ENCODE measurements at regions not wholly inside any gene's neighbourhood (a gene's known extent, or its start where the extent isn't known, plus 50 kb on each side); places are given as distances from the start of the nearest gene placed in this dataset.
"Not testable (repeated sequence)": the region's sequence is repeated elsewhere in the genome, so short reads cannot be mapped to it uniquely, and the experiment has no call there.

- DNase-seq = no peak
Measured at GRCh38 chr3:178343433-178344038, 192.7 kb upstream of the KCNMB2 start.

GRCh38 chr3:178345944-178346343, 190.3 kb upstream of the KCNMB2 start:
- no peak for DNase-seq

GRCh38 chr3:178348561-178349217, 187.5 kb upstream of the KCNMB2 start:
- DNase-seq = not testable (repeated sequence)

GRCh38 chr3:178349218-178349596, 187.0 kb upstream of the KCNMB2 start:
- DNase-seq = not testable (repeated sequence)

GRCh38 chr3:178350763-178351162, 185.5 kb upstream of the KCNMB2 start:
- no peak for DNase-seq

- no peak for DNase-seq
Measured at GRCh38 chr3:178352326-178353005, 183.8 kb upstream of the KCNMB2 start.

- no peak for DNase-seq
Measured at GRCh38 chr3:178353006-178353694, 183.1 kb upstream of the KCNMB2 start.

GRCh38 chr3:178359728-178360127, 176.5 kb upstream of the KCNMB2 start:
- no peak for DNase-seq

- DNase-seq = not testable (repeated sequence)
Measured at GRCh38 chr3:178363048-178363447, 173.2 kb upstream of the KCNMB2 start.

- DNase-seq = no peak
Measured at GRCh38 chr3:178367817-178368617, 168.2 kb upstream of the KCNMB2 start.

GRCh38 chr3:178369006-178369405, 167.2 kb upstream of the KCNMB2 start:
- no peak for DNase-seq

- DNase-seq = no peak
Measured at GRCh38 chr3:178369811-178370210, 166.4 kb upstream of the KCNMB2 start.

- DNase-seq = no peak
Measured at GRCh38 chr3:178370387-178370786, 165.8 kb upstream of the KCNMB2 start.

- no peak for DNase-seq
Measured at GRCh38 chr3:178381555-178381954, 154.7 kb upstream of the KCNMB2 start.

GRCh38 chr3:178381971-178382448, 154.2 kb upstream of the KCNMB2 start:
- DNase-seq = no peak

GRCh38 chr3:178382449-178383061, 153.7 kb upstream of the KCNMB2 start:
- no peak for DNase-seq

- DNase-seq = no peak
Measured at GRCh38 chr3:178384321-178385230, 151.7 kb upstream of the KCNMB2 start.

- no peak for DNase-seq
Measured at GRCh38 chr3:178385280-178385952, 150.8 kb upstream of the KCNMB2 start.

- DNase-seq = no peak
Measured at GRCh38 chr3:178386401-178386800, 149.8 kb upstream of the KCNMB2 start.

- no peak for DNase-seq
Measured at GRCh38 chr3:178386880-178387279, 149.4 kb upstream of the KCNMB2 start.

All from activated T-cell treated with anti-CD3 and anti-CD28 coated beads, Interleukin-2, amount 50 U/mL, for 48 hours (primary cell).